ENCODE measurements at regions not wholly inside any gene's neighbourhood (a gene's known extent, or its start where the extent isn't known, plus 50 kb on each side); places are given as distances from the start of the nearest gene placed in this dataset.

DNA sequence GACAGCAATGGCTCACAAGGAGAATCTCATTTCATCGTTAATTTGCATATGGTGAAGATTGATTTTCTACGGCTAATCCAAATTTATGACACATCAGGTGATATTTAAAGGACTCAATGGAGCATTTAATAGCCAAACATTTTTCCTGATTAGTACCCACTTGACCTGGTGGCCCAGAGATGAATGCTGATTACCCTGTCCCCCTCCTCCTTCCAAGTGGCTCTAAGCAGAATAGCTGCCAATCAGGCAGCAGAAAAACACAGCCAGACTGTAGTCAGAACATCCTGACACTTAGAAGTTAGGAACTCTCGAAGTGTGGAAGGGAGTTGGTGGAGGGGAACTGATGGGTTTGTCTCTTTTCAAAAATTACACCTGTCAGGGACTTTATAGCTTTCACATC is 302.5 kb downstream of the ZNF621 start:
- no peak for ATAC-seq

DNA sequence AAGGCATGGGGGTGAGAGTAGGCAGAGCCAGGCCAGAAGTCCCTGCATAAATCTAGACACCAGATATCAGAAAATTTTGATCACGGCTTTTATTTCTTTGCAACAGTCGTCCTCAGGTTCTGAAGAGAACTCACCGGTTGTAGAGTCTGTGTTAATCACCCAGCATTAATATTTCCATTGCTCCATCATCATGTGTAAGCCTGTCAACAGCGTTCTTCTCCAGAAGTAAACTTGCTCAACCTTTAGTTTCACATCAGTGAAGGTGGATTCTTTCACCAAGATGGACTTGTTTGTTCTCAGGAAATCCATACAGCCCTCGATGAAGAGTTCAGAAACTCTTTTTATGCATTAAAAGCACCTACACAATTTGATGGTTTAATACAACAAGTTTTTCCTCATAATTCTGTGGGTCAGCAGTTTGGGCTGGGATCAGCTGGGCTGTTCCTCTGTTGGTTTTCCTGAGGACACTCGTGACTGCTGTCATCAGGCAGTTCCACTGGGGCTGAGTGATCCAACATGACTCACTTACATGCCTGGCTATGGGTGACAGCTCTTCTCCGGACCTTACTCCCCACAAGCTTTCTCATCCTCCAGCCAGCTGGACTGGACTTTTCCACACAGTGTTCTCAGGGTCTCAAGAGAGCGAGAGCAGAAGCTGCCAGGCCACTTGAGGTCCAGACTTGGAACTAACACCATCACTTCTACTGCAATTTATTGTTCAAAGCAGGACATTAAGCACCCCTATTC is 303.4 kb downstream of the ZNF621 start:
- TF ChIP-seq, protein P1, sequence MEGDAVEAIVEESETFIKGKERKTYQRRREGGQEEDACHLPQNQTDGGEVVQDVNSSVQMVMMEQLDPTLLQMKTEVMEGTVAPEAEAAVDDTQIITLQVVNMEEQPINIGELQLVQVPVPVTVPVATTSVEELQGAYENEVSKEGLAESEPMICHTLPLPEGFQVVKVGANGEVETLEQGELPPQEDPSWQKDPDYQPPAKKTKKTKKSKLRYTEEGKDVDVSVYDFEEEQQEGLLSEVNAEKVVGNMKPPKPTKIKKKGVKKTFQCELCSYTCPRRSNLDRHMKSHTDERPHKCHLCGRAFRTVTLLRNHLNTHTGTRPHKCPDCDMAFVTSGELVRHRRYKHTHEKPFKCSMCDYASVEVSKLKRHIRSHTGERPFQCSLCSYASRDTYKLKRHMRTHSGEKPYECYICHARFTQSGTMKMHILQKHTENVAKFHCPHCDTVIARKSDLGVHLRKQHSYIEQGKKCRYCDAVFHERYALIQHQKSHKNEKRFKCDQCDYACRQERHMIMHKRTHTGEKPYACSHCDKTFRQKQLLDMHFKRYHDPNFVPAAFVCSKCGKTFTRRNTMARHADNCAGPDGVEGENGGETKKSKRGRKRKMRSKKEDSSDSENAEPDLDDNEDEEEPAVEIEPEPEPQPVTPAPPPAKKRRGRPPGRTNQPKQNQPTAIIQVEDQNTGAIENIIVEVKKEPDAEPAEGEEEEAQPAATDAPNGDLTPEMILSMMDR (IDR thresholded peaks at IDR 0.05) = no peak
- Histone ChIP-seq H3K36me3 (ENCODE audit: insufficient read depth in 1 of 2, low read depth in 1 of 2) (no peaks in the 10 kb centered on the region), H3K27me3 (ENCODE audit: insufficient read depth in 3 of 3, low read length in 2 of 3) (no peaks in the 10 kb centered on the region), H3K27ac (no peak overlapping the region), H3K9me3 (no peaks in the 10 kb centered on the region), H3K4me1 (no peaks in the 10 kb centered on the region), H3K4me3 (no peak overlapping the region)
- ATAC-seq = peak; percentile 57 to 89 (median 80)
- intact Hi-C loops (cut with DNase I) = no loop called here
- WGBS, 3 donors = 52 to 56% (median 52%) methylated on average over 8 of the region's 8 CpGs
- DNase-seq = peak; percentile 59 to 69

More for the DNA sequence above, 302.5 kb downstream of the ZNF621 start:
- no peak for DNase-seq
- Histone ChIP-seq H3K36me3 (ENCODE audit: insufficient read depth in 1 of 2, low read depth in 1 of 2) (no peaks in the 10 kb centered on the region), H3K9me3 (no peaks in the 10 kb centered on the region), H3K27me3 (ENCODE audit: insufficient read depth in 3 of 3, low read length in 2 of 3) (no peaks in the 10 kb centered on the region), H3K4me1 (no peaks in the 10 kb centered on the region), H3K27ac (no peak overlapping the region), H3K4me3 (no peak overlapping the region)
- 63 to 72% (median 68%) methylated on average over 3 of the region's 3 CpGs for WGBS, 3 donors
- intact Hi-C loops (cut with DNase I) = no loop called here
- TF ChIP-seq, protein P1 (IDR thresholded peaks at IDR 0.05) = no peak

DNA sequence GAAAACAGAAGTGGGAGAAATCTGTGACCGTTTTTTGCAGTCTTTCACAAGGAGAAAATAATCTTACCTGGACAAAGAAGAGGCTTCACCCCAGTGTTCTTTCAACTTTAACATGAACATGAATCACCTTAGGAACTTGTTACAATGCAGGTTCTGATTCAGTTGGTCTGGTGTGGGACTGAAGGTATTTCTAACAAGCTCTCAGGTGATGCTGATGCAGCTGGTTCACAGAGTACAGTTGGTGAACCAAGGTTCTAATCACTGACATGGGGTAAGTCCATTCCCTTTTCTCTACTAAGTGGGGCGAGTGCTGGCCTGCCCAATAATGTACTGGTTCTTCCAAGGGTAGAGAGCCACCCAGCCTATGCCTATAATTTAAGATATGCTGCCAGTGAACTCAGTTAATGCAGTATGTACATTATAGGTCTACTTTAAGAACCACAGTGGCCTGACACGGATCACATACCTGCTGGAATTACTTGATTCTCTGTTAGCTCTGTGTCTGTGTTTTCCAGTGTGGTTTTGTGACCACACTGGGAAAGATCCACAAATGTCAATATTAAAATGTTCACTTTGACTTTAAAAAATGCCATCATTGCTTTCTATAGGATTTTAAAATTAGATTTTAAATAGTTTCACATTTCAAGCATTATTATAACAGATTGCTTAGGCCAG is 304.1 kb downstream of the ZNF621 start:
- no peak for ATAC-seq
- no peak for DNase-seq
- H3K9me3 ChIP-seq = no peaks in the 10 kb centered on the region
- no peaks in the 10 kb centered on the region for H3K4me1 ChIP-seq
- TF ChIP-seq, protein P1 (IDR thresholded peaks at IDR 0.05) = no peak
- no peak overlapping the region for H3K27ac ChIP-seq
- H3K4me3 ChIP-seq = no peak overlapping the region
- intact Hi-C loops (cut with DNase I) = no loop called here
- 79 to 91% (median 86%) methylated on average over 3 of the region's 3 CpGs for WGBS, 3 donors
- no peaks in the 10 kb centered on the region for H3K27me3 ChIP-seq (ENCODE audit: insufficient read depth in 3 of 3, low read length in 2 of 3)
- H3K36me3 ChIP-seq (ENCODE audit: insufficient read depth in 1 of 2, low read depth in 1 of 2) = no peaks in the 10 kb centered on the region

DNA sequence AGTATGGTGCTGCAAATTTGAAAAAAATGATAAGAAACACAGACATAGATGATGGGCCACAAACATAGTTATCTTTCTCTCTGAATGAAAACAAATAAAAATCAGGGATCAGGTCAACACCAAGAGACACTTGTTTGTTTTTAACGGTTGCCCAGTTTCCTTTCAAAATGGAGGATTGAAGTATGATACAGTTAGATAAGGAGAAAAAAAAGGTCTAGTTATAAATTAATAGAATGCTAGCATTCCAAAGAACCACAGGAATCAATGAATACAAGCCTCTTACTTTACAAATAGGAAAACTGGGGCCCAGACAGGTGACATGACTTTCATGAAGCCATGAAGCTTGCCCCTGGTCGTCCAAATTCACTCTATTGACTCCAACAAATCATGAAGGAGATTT is 305.1 kb downstream of the ZNF621 start:
- ATAC-seq = no peak
- Histone ChIP-seq H3K4me3 (no peak overlapping the region), H3K4me1 (no peaks in the 10 kb centered on the region), H3K36me3 (ENCODE audit: insufficient read depth in 1 of 2, low read depth in 1 of 2) (no peaks in the 10 kb centered on the region), H3K9me3 (no peaks in the 10 kb centered on the region), H3K27me3 (ENCODE audit: insufficient read depth in 3 of 3, low read length in 2 of 3) (no peaks in the 10 kb centered on the region), H3K27ac (no peak overlapping the region)
- intact Hi-C loops (cut with DNase I) = no loop called here
- no peak for DNase-seq
- WGBS, 3 donors = 79 to 82% (median 80%) methylated on average over 2 of the region's 2 CpGs
- TF ChIP-seq, protein P1 (IDR thresholded peaks at IDR 0.05) = no peak
